Neural cell (in vitro differentiated cells): ENCODE measurements at regions not wholly inside any gene's neighbourhood (a gene's known extent, or its start where the extent isn't known, plus 50 kb on each side); places are given as distances from the start of the nearest gene placed in this dataset.
"Not testable (repeated sequence)": the region's sequence is repeated elsewhere in the genome, so short reads cannot be mapped to it uniquely, and the experiment has no call there.

Experiments
- H2AFZ ChIP-seq: fragments of 200-600, 300-800 bp; sonication (generic), shearing (Covaris generic); 2 replicates; pipeline ENCODE4 v1.6.0; 2014; ENCODE audit warnings: low read depth, mild to moderate bottlenecking, antibody characterized with exemption, low read length, moderate library complexity
- H3F3A ChIP-seq: fragments of 200-600 bp; shearing (Covaris generic); 2 replicates; pipeline ENCODE4 v1.6.1; 2016; ENCODE audit warnings: mild to moderate bottlenecking, moderate library complexity, mixed read lengths, antibody characterized with exemption, low read length; ENCODE audit not compliant: insufficient read depth, poor library complexity, severe bottlenecking
- H3K27ac ChIP-seq: fragments of 200-600, 300-800 bp; sonication (generic), shearing (Covaris generic); 2 replicates; pipeline ENCODE4 v1.5.1; 2014; ENCODE audit warnings: mild to moderate bottlenecking, low read length, moderate library complexity
- H3K27me3 ChIP-seq: fragments of 300-800, 200-600 bp; sonication (generic), shearing (Covaris generic); 2 replicates; pipeline ENCODE4 v1.6.0; 2014; ENCODE audit warnings: mild to moderate bottlenecking, low read depth, low read length, moderate library complexity; ENCODE audit not compliant: insufficient read depth
- H3K36me3 ChIP-seq: fragments of 300-800, 200-600 bp; sonication (generic), shearing (Covaris generic); 2 replicates; pipeline ENCODE4 v1.5.1; 2014; ENCODE audit warnings: mild to moderate bottlenecking, antibody characterized with exemption, low read length, moderate library complexity; ENCODE audit not compliant: insufficient read depth
- H3K4me2 ChIP-seq: fragments of 300-800, 200-600 bp; sonication (generic), shearing (Covaris generic); 2 replicates; pipeline ENCODE4 v1.6.0; 2014; ENCODE audit warnings: mild to moderate bottlenecking, low read length
- H3K4me3 ChIP-seq: fragments of 300-800, 200-600 bp; sonication (generic), shearing (Covaris generic); 2 replicates; pipeline ENCODE4 v1.5.1; 2014; ENCODE audit warnings: mild to moderate bottlenecking, low read length, moderate library complexity
- H3K79me2 ChIP-seq: fragments of 200-600 bp; shearing (Covaris generic); replicated peaks from 2 replicates; pipeline ENCODE4 v1.6.0; 2014; ENCODE audit warnings: mild to moderate bottlenecking, low read length, moderate library complexity; ENCODE audit not compliant: insufficient read depth
- H3K9ac ChIP-seq: fragments of 300-800, 200-600 bp; sonication (generic), shearing (Covaris generic); 2 replicates; pipeline ENCODE4 v1.6.1; 2016; ENCODE audit warnings: mild to moderate bottlenecking, low read length, mixed read lengths
- H3K9me2 ChIP-seq: fragments of 200-600 bp; shearing (Covaris generic); 2 replicates; pipeline ENCODE4 v1.6.1; 2016; ENCODE audit warnings: mild to moderate bottlenecking, low read length, mixed read lengths; ENCODE audit not compliant: insufficient read depth
- H3K9me3 ChIP-seq: fragments of 200-600, 300-800 bp; sonication (generic), shearing (Covaris generic); 2 replicates; pipeline ENCODE4 v1.6.1; 2016; ENCODE audit warnings: mild to moderate bottlenecking, mixed run types, low read length, moderate library complexity, mixed read lengths
- H4K20me1 ChIP-seq: fragments of 200-600 bp; shearing (Covaris generic); 2 replicates; pipeline ENCODE4 v1.6.1; 2016; ENCODE audit warnings: mild to moderate bottlenecking, mixed run types; ENCODE audit not compliant: insufficient read depth
- EP300 ChIP-seq: fragments of 450-650 bp; conservative IDR thresholded peaks from 2 replicates; pipeline ENCODE4 v1.6.1; 2014; ENCODE audit warnings: antibody characterized with exemption, mild to moderate bottlenecking, moderate library complexity; ENCODE audit not compliant: poor library complexity, severe bottlenecking
- EZH2 ChIP-seq: fragments of 200-600, 300-800 bp; shearing (Covaris generic), sonication (generic); IDR thresholded peaks from 2 replicates; pipeline ENCODE4 v1.6.1; 2014; ENCODE audit warnings: antibody characterized with exemption, low read length, borderline replicate concordance, mild to moderate bottlenecking; ENCODE audit not compliant: insufficient read depth, poor library complexity, severe bottlenecking
- MXI1 ChIP-seq: fragments of 450-650 bp; conservative IDR thresholded peaks from 2 replicates; pipeline ENCODE4 v1.6.1; 2014; ENCODE audit warnings: antibody characterized with exemption, mild to moderate bottlenecking; ENCODE audit not compliant: poor library complexity, severe bottlenecking
- POLR2AphosphoS5 ChIP-seq: IDR thresholded peaks from 2 replicates; pipeline ENCODE4 v1.6.1; 2012
- RAD21 ChIP-seq: fragments of 450-650 bp; conservative IDR thresholded peaks from 2 replicates; pipeline ENCODE4 v1.6.1; 2014; ENCODE audit warnings: antibody characterized with exemption, mild to moderate bottlenecking, moderate library complexity
- SMC3 ChIP-seq: fragments of 450-650 bp; conservative IDR thresholded peaks from 2 replicates; pipeline ENCODE4 v1.6.1; 2014; ENCODE audit warnings: antibody characterized with exemption, mild to moderate bottlenecking, moderate library complexity; ENCODE audit not compliant: poor library complexity
- TAF1 ChIP-seq: IDR thresholded peaks from 2 replicates; pipeline ENCODE4 v1.6.1; 2012; ENCODE audit warnings: low read depth
- TF ChIP-seq, protein P1 (sequence below): fragments of 450-650 bp; IDR thresholded peaks from 2 replicates; pipeline ENCODE4 v1.5.1; 2014; ENCODE audit warnings: antibody characterized with exemption, mild to moderate bottlenecking, moderate library complexity; ENCODE audit not compliant: poor library complexity, severe bottlenecking
- TF ChIP-seq, protein P2 (sequence below): IDR thresholded peaks from 2 replicates; pipeline ENCODE4 v1.6.1; 2012; ENCODE audit warnings: borderline replicate concordance

DNA sequence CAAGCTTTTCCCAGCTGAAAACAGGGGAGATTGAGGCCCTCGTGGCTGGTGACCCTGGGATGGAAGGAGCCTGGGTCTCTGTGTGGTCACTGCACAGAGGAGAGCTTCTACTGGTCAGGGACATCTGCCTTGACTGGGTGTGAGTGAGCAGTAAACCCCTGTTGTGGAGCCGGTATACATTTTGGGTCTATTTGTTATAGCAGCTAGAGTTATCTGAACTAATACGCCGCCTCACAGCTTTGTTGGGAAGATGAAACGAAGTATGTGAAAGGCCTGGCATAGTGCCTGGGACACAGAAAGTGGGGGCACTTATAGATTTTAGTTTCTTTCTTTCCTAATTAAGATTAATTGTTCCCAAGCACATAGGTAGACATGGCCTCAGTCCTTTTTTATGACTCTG is 72.2 kb upstream of the HPCAL1 start:
- Histone ChIP-seq H3K79me2 (no peaks in the 10 kb centered on the region), H2AFZ (no peak overlapping the region), H3K4me3 (no peak overlapping the region), H3K9me3 (no peaks in the 10 kb centered on the region), H3K9ac (no peak overlapping the region), H3K4me2 (no peak overlapping the region), H3K27me3 (no peaks in the 10 kb centered on the region), H3K36me3 (no peaks in the 10 kb centered on the region), H3F3A (no peaks in the 10 kb centered on the region), H3K27ac (no peak overlapping the region), H4K20me1 (no peaks in the 10 kb centered on the region), H3K9me2 (no peaks in the 10 kb centered on the region)
- TF ChIP-seq, protein P1, sequence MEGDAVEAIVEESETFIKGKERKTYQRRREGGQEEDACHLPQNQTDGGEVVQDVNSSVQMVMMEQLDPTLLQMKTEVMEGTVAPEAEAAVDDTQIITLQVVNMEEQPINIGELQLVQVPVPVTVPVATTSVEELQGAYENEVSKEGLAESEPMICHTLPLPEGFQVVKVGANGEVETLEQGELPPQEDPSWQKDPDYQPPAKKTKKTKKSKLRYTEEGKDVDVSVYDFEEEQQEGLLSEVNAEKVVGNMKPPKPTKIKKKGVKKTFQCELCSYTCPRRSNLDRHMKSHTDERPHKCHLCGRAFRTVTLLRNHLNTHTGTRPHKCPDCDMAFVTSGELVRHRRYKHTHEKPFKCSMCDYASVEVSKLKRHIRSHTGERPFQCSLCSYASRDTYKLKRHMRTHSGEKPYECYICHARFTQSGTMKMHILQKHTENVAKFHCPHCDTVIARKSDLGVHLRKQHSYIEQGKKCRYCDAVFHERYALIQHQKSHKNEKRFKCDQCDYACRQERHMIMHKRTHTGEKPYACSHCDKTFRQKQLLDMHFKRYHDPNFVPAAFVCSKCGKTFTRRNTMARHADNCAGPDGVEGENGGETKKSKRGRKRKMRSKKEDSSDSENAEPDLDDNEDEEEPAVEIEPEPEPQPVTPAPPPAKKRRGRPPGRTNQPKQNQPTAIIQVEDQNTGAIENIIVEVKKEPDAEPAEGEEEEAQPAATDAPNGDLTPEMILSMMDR: no peak
- TF ChIP-seq SMC3 (no peak), EP300 (no peak), MXI1 (no peak), TAF1 (no peak), RAD21 (no peak), EZH2 (no peak), POLR2AphosphoS5 (no peak)
- TF ChIP-seq, protein P2, sequence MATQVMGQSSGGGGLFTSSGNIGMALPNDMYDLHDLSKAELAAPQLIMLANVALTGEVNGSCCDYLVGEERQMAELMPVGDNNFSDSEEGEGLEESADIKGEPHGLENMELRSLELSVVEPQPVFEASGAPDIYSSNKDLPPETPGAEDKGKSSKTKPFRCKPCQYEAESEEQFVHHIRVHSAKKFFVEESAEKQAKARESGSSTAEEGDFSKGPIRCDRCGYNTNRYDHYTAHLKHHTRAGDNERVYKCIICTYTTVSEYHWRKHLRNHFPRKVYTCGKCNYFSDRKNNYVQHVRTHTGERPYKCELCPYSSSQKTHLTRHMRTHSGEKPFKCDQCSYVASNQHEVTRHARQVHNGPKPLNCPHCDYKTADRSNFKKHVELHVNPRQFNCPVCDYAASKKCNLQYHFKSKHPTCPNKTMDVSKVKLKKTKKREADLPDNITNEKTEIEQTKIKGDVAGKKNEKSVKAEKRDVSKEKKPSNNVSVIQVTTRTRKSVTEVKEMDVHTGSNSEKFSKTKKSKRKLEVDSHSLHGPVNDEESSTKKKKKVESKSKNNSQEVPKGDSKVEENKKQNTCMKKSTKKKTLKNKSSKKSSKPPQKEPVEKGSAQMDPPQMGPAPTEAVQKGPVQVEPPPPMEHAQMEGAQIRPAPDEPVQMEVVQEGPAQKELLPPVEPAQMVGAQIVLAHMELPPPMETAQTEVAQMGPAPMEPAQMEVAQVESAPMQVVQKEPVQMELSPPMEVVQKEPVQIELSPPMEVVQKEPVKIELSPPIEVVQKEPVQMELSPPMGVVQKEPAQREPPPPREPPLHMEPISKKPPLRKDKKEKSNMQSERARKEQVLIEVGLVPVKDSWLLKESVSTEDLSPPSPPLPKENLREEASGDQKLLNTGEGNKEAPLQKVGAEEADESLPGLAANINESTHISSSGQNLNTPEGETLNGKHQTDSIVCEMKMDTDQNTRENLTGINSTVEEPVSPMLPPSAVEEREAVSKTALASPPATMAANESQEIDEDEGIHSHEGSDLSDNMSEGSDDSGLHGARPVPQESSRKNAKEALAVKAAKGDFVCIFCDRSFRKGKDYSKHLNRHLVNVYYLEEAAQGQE: no peak

DNA sequence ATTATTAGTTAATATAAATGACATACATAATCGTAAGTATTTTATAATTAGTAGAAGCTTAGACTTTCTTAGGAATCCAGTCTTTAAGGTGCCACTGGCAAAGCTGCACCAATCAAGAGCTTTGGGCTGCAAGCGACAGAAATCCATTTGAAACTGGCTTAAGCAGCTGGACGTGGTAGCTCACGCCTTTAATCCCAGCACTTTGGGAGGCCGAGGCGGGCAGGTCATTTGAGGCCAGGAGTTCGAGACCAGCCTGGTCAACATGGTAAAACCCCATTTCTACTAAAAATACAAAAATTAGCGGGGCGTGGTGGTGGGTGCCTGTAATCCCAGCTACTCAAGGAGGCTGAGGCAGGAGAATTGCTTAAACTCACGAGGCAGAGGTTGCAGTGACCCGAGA is 71.8 kb upstream of the HPCAL1 start:
- not testable (repeated sequence) for H3K9me2 ChIP-seq, H3K9ac ChIP-seq, H3K27me3 ChIP-seq, H3K4me3 ChIP-seq, H3K36me3 ChIP-seq, H3K9me3 ChIP-seq, H2AFZ ChIP-seq, H3K27ac ChIP-seq, H3F3A ChIP-seq, H4K20me1 ChIP-seq, H3K79me2 ChIP-seq, H3K4me2 ChIP-seq

DNA sequence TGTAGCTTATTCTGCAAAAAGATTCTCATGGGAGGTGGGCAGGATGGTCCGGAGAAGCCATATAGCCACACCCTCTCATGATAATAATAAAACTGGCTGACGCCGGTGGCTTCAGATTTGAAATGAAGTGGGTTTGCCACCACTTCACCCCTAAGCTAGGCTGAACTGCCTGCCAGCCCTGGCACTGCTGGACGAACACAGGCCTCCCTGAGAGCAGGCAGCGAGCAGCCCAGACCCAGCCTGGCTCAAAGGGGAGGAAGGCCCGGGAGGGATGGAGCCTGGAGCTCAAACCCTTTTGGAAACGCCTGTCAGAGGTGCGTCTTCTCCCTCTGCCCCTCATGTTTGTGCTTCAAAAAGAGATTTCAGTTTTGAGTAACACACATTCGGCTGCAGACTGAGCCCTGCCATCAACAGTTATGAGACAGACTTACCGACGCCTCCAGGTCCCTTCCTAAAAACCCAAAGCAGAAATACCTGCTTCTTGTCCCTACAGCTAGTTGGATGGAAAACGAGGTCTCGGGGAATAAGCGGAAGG is 71.1 kb upstream of the HPCAL1 start:
- H3K27me3 ChIP-seq: no peaks in the 10 kb centered on the region
- TF ChIP-seq EZH2 (no peak), MXI1 (no peak), EP300 (no peak), RAD21 (no peak), POLR2AphosphoS5 (no peak)
- TF ChIP-seq, protein P2: no peak
- TF ChIP-seq, protein P1: no peak
- H3K36me3 ChIP-seq: no peaks in the 10 kb centered on the region
- H2AFZ ChIP-seq: no peak overlapping the region
- H3K9me3 ChIP-seq: no peaks in the 10 kb centered on the region
- H3K4me2 ChIP-seq: no peak overlapping the region
- no peaks in the 10 kb centered on the region for H4K20me1 ChIP-seq
- H3K9ac ChIP-seq: no peak overlapping the region
- no peak overlapping the region for H3K27ac ChIP-seq
- no peaks in the 10 kb centered on the region for H3F3A ChIP-seq
- H3K9me2 ChIP-seq: no peaks in the 10 kb centered on the region
- no peaks in the 10 kb centered on the region for H3K79me2 ChIP-seq
- no peak overlapping the region for H3K4me3 ChIP-seq
